ENCODE measurements at regions not wholly inside any gene's neighbourhood (a gene's known extent, or its start where the extent isn't known, plus 50 kb on each side); places are given as distances from the start of the nearest gene placed in this dataset.
A peak's percentile ranks its signal among the peaks of the same experiment; 100 is the strongest.

GRCh38 chr13:48852911-48853727, 122.6 kb upstream of the FNDC3A start:
- no peaks in the 10 kb centered on the region for H3K27me3 ChIP-seq
- no peaks in the 10 kb centered on the region for H3K9me3 ChIP-seq
- TF ChIP-seq CTCF (IDR thresholded peaks at IDR 0.05) (no peak), POLR2AphosphoS5 (IDR thresholded peaks at IDR 0.05) (no peak), EP300 (IDR thresholded peaks at IDR 0.05) (no peak), POLR2A (IDR thresholded peaks at IDR 0.05) (no peak)
- DNase-seq, result no peak
- H3K27ac ChIP-seq, result no peak overlapping the region
- H3K4me1 ChIP-seq, result no peaks in the 10 kb centered on the region
- H3K36me3 ChIP-seq, result no peaks in the 10 kb centered on the region
- intact Hi-C loops (cut with DNase I; ENCODE audit: low total_unique reads), result no loop called here
- 66 to 73% (median 69%) methylated on average over 8 of the region's 8 CpGs for WGBS, 5 donors
- no peak overlapping the region for H3K4me3 ChIP-seq

- intact Hi-C loops (cut with DNase I; ENCODE audit: low total_unique reads), result no loop called here
- no peak overlapping the region for H3K4me3 ChIP-seq
- H3K27ac ChIP-seq, result no peak overlapping the region
- no peaks in the 10 kb centered on the region for H3K9me3 ChIP-seq
- peak in 1 of 2 donors; percentile 37 for DNase-seq
- no peaks in the 10 kb centered on the region for H3K4me1 ChIP-seq
- no peaks in the 10 kb centered on the region for H3K36me3 ChIP-seq
- no peaks in the 10 kb centered on the region for H3K27me3 ChIP-seq
- no peak for TF ChIP-seq POLR2AphosphoS5 (IDR thresholded peaks at IDR 0.05)
- TF ChIP-seq CTCF (IDR thresholded peaks at IDR 0.05), result no peak
- TF ChIP-seq POLR2A (IDR thresholded peaks at IDR 0.05), result no peak
- 40 to 69% (median 48%) methylated on average over 5 of the region's 5 CpGs for WGBS, 5 donors
Measured at GRCh38 chr13:48853728-48854102, 122.0 kb upstream of the FNDC3A start.

DNA sequence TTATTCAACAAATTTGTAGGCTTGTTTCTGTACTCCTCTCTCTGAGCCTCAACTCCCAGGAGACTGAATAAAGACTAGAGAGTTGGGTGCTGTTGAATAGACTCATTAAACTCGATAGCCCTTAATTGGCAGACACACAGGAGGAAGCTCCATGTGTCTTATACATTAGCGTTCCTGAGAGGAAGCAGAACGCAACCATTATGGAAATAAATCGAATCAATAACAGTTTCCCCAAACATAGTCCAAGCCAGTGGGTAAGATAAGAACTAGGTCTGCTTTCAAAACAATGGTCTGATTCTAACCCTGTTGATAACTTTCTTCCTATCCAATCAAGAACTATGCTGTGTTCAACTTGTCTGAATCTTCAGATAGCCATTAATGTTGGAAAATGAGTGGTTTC, 118.1 kb upstream of the FNDC3A start:
- 74 to 86% (median 85%) methylated on average over 4 of the region's 4 CpGs for WGBS, 5 donors
- intact Hi-C loops (cut with DNase I; ENCODE audit: low total_unique reads), result no loop called here
- Histone ChIP-seq H3K4me1 (peaks cover 0 to 8% (median 0%) of the 10 kb centered on the region in 4 donors), H3K4me3 (no peak overlapping the region), H3K36me3 (no peaks in the 10 kb centered on the region), H3K27ac (no peak overlapping the region), H3K27me3 (no peaks in the 10 kb centered on the region), H3K9me3 (no peaks in the 10 kb centered on the region)
- TF ChIP-seq POLR2A (IDR thresholded peaks at IDR 0.05), result no peak
- no peak for TF ChIP-seq EP300 (IDR thresholded peaks at IDR 0.05)
- no peak for TF ChIP-seq CTCF (IDR thresholded peaks at IDR 0.05)
- no peak for TF ChIP-seq POLR2AphosphoS5 (IDR thresholded peaks at IDR 0.05)
- DNase-seq, result no peak

DNA sequence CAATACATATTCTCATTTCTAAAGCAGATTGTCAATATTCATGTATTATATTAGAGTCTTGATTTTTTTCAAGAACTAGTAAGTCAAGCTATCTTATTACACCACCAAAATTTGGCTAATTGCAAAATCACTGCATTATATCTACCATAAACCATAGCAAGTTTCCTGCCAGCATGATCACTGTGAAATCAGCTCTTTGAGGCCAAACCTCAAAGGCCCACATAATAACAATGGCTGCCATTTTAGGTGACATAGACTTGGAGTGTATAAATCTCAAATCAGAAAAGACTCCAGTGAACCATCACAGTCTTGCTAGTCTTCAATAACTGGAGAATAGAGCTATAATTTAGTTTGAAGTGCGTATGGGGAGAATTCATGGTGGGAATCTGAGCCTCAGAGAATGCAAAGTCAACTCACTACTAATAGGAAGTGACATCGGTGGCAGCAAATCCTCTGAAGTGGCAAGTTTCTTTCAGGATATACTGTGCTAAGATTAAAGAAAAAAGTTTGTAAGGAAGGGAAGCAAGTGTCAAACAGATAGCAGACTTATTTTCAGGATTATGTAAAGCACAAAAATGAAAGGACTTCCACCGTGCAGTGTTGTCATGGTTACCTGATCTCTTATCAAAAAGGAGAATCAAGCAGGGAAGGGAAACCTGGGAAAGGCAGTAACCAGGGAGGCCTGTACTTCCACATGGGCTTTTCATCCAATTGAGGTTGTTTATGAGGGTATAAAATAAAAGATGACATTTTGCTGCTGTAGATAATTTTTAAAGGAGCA, 117.4 kb upstream of the FNDC3A start:
- 51 to 60% (median 58%) methylated on average over 3 of the region's 3 CpGs for WGBS, 5 donors
- H3K27ac ChIP-seq, result no peak overlapping the region
- H3K9me3 ChIP-seq, result no peaks in the 10 kb centered on the region
- no peaks in the 10 kb centered on the region for H3K36me3 ChIP-seq
- H3K27me3 ChIP-seq, result no peaks in the 10 kb centered on the region
- no peak overlapping the region for H3K4me3 ChIP-seq
- H3K4me1 ChIP-seq, result peaks cover 0 to 8% (median 0%) of the 10 kb centered on the region in 4 donors
- peak in 1 of 2 donors; percentile 43 for DNase-seq
- intact Hi-C loops (cut with DNase I; ENCODE audit: low total_unique reads), result no loop called here
- TF ChIP-seq POLR2AphosphoS5 (IDR thresholded peaks at IDR 0.05), result no peak
- TF ChIP-seq CTCF (IDR thresholded peaks at IDR 0.05), result no peak
- no peak for TF ChIP-seq EP300 (IDR thresholded peaks at IDR 0.05)
- no peak for TF ChIP-seq POLR2A (IDR thresholded peaks at IDR 0.05)
